DOHH2 (cell line): ENCODE measurements at regions not wholly inside any gene's neighbourhood (a gene's known extent, or its start where the extent isn't known, plus 50 kb on each side); places are given as distances from the start of the nearest gene placed in this dataset.

Source experiments
- EZH2phosphoT487 ChIP-seq: fragments of 200-600 bp; sonication (generic); IDR thresholded peaks from 2 replicates; pipeline ENCODE4 v1.6.1; 2017; ENCODE audit warnings: borderline replicate concordance, mild to moderate bottlenecking, antibody characterized with exemption, low read length, moderate library complexity, mixed read lengths
- TF ChIP-seq, protein P1 (sequence below): fragments of 200-600 bp; sonication (generic); IDR thresholded peaks from one replicate; pipeline ENCODE4 v1.5.1; 2014; ENCODE audit warnings: antibody characterized with exemption, mild to moderate bottlenecking, low read depth, low read length; ENCODE audit not compliant: poor library complexity, severe bottlenecking

DNA sequence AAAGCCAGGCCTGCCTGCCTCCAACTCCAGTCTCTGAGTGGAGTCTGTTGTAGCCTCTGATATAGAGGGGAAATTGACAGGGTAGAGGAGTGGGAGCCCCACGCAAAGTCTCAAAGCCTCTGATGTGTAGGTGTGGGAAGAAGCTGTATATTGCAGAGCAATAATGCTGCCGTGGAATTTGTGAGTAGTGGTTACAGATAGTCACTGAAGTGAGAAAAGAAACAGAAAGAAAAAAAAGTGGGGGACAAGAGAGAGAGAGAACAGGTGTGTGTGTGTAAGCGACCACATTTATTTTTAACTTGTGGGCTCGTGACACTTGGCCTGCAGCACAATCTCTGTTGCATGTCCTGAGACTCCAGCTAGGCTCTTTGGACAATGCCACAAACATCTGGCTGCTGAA, 227.8 kb downstream of the NSG2 start:
- TF ChIP-seq, protein P1, sequence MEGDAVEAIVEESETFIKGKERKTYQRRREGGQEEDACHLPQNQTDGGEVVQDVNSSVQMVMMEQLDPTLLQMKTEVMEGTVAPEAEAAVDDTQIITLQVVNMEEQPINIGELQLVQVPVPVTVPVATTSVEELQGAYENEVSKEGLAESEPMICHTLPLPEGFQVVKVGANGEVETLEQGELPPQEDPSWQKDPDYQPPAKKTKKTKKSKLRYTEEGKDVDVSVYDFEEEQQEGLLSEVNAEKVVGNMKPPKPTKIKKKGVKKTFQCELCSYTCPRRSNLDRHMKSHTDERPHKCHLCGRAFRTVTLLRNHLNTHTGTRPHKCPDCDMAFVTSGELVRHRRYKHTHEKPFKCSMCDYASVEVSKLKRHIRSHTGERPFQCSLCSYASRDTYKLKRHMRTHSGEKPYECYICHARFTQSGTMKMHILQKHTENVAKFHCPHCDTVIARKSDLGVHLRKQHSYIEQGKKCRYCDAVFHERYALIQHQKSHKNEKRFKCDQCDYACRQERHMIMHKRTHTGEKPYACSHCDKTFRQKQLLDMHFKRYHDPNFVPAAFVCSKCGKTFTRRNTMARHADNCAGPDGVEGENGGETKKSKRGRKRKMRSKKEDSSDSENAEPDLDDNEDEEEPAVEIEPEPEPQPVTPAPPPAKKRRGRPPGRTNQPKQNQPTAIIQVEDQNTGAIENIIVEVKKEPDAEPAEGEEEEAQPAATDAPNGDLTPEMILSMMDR = no peak
- TF ChIP-seq EZH2phosphoT487 = no peak
